ENCODE measurements at regions not wholly inside any gene's neighbourhood (a gene's known extent, or its start where the extent isn't known, plus 50 kb on each side); places are given as distances from the start of the nearest gene placed in this dataset.

GRCh38 chr7:85682833-85683620 lies 496.2 kb upstream of the SEMA3D start:
- no peak for TF ChIP-seq JUND (IDR thresholded peaks at IDR 0.05)
- no peak for TF ChIP-seq CTCF (IDR thresholded peaks at IDR 0.05; ENCODE audit: low read depth, low read length, missing input control)
- TF ChIP-seq ATF3 (IDR thresholded peaks at IDR 0.05): no peak
- no peak for TF ChIP-seq REST (IDR thresholded peaks at IDR 0.05)
- TF ChIP-seq SP1 (IDR thresholded peaks at IDR 0.05): no peak
- TF ChIP-seq TAF1 (conservative IDR thresholded peaks at IDR 0.05): no peak
- no peak for TF ChIP-seq YY1 (IDR thresholded peaks at IDR 0.05)
- TF ChIP-seq RXRA (IDR thresholded peaks at IDR 0.05): no peak
- TF ChIP-seq MAX (IDR thresholded peaks at IDR 0.05): no peak
- TF ChIP-seq GABPA (IDR thresholded peaks at IDR 0.05 in 1 of 2, conservative IDR thresholded peaks at IDR 0.05 in 1 of 2): no peak
- no peak for TF ChIP-seq RAD21 (IDR thresholded peaks at IDR 0.05)
- no peak for TF ChIP-seq NR2F2 (IDR thresholded peaks at IDR 0.05)
- no peak for TF ChIP-seq FOXA1 (IDR thresholded peaks at IDR 0.05)

All from liver (tissue), 3 donors.